Transverse colon (tissue), 4 donors: ENCODE measurements at regions not wholly inside any gene's neighbourhood (a gene's known extent, or its start where the extent isn't known, plus 50 kb on each side); places are given as distances from the start of the nearest gene placed in this dataset.

Source experiments
- DNase-seq: peaks from one replicate; pipeline ENCODE4 v3.0.0-alpha.2; 2019
- H3K27ac ChIP-seq, 4 donors: fragments of 200-600 bp; sonication (generic); 2 replicates each; pipeline ENCODE4 v1.5.1; 2016 to 2018; ENCODE audit warnings: inconsistent platforms in 4 of 4
- H3K27me3 ChIP-seq: fragments of 200-600 bp; sonication (generic); 2 replicates; pipeline ENCODE4 v1.5.1; 2017; ENCODE audit warnings: inconsistent platforms
- H3K36me3 ChIP-seq, 4 donors: fragments of 200-600 bp; sonication (generic); 2 replicates each; pipeline ENCODE4 v1.5.1; 2017 to 2019; ENCODE audit warnings: inconsistent platforms in 4 of 4
- H3K4me1 ChIP-seq, 4 donors: fragments of 200-600 bp; sonication (generic); 2 replicates each; pipeline ENCODE4 v1.5.1; 2017 to 2020; ENCODE audit warnings: inconsistent platforms in 4 of 4
- H3K4me3 ChIP-seq, 4 donors: fragments of 200-600 bp; sonication (generic); 1 replicate in 1 of 4; 2 replicates in 3 of 4; pipeline versions ENCODE4 v1.5.1 to v1.6.1; 2017 to 2019; ENCODE audit warnings: inconsistent platforms in 4 of 4
- H3K9me3 ChIP-seq, 2 donors: fragments of 200-600 bp; sonication (generic); 2 replicates each; pipeline ENCODE4 v1.5.1; 2017 to 2019; ENCODE audit warnings: inconsistent platforms in 2 of 2
- CTCF ChIP-seq, 5 experiments: fragments of 200-600 bp in 3 of 5; fragments of 450-650 bp in 2 of 5; sonication (generic) in 3 of 5; IDR thresholded peaks; 1 replicate in 2 of 5; 2 replicates in 3 of 5; pipeline ENCODE4 v1.5.1; 2016 to 2017; ENCODE audit warnings: antibody characterized with exemption in 5 of 5, inconsistent platforms in 3 of 5, mild to moderate bottlenecking in 2 of 5, moderate library complexity in 1 of 5
- EP300 ChIP-seq: sonication (generic); formaldehyde crosslinking; IDR thresholded peaks from one replicate; pipeline ENCODE4 v1.6.1; 2017; ENCODE audit warnings: antibody characterized with exemption, low read depth
- POLR2A ChIP-seq: fragments of 450-650 bp; IDR thresholded peaks from one replicate; pipeline ENCODE4 v1.6.1; 2016; ENCODE audit warnings: antibody characterized with exemption, mild to moderate bottlenecking, moderate library complexity
- POLR2AphosphoS5 ChIP-seq, 3 donors: sonication (generic); formaldehyde crosslinking; IDR thresholded peaks; one replicate each; pipeline ENCODE4 v1.6.1; 2016; ENCODE audit warnings: antibody characterized with exemption in 3 of 3
- WGBS, 2 donors: methylation state at CpG; one replicate each; pipeline ENCODE4 v1.1.5; 2018; ENCODE audit warnings: low coverage in 1 of 2; 5-methylcytosine and 5-hydroxymethylcytosine counted together
- in situ Hi-C, 4 donors: fragments of 200-750 bp; cut with MboI; loops; one replicate each; pipeline versions ENCODE4 v1.15.0 to v1.15.1; 2017; ENCODE audit warnings: low sequenced_read_pairs in 3 of 4, low pct_ligation_motif_present in 1 of 4, low pct_unique_long_range_greater_than_20kb in 1 of 4
- intact Hi-C: fragments of 100-400 bp; cut with DNase I; formaldehyde crosslinking; loops from one replicate; pipeline ENCODE4 v1.15.1; 2023; ENCODE audit warnings: low total_unique reads

- Histone ChIP-seq H3K9me3 (no peaks in the 10 kb centered on the region), H3K36me3 (no peaks in the 10 kb centered on the region), H3K27ac (no peak overlapping the region), H3K4me1 (peaks cover 0 to 9% (median 0%) of the 10 kb centered on the region in 4 donors), H3K4me3 (no peak overlapping the region), H3K27me3 (no peaks in the 10 kb centered on the region)
- DNase-seq, result no peak
- WGBS, 2 donors, result 50 to 73% methylated on average over 1 of the region's 1 CpG
- TF ChIP-seq POLR2AphosphoS5 (IDR thresholded peaks at IDR 0.05) (no peak), POLR2A (no peak), CTCF (IDR thresholded peaks at IDR 0.05) (no peak), EP300 (no peak)
- in situ Hi-C loops, result no loop called here
- intact Hi-C loops, result no loop called here
Measured at GRCh38 chr2:144268036-144268678, 251.8 kb downstream of the ZEB2 start.

GRCh38 chr2:144267239-144267638, 252.7 kb downstream of the ZEB2 start:
- Histone ChIP-seq H3K9me3 (no peaks in the 10 kb centered on the region), H3K27ac (no peak overlapping the region), H3K4me1 (peaks cover 0 to 9% (median 0%) of the 10 kb centered on the region in 4 donors), H3K36me3 (no peaks in the 10 kb centered on the region), H3K4me3 (no peak overlapping the region), H3K27me3 (no peaks in the 10 kb centered on the region)
- no peak for DNase-seq
- 63 to 70% methylated on average over 1 to 2 of the region's 2 CpGs for WGBS, 2 donors
- intact Hi-C loops, result no loop called here
- TF ChIP-seq POLR2AphosphoS5 (IDR thresholded peaks at IDR 0.05) (no peak), POLR2A (no peak), CTCF (IDR thresholded peaks at IDR 0.05) (no peak), EP300 (no peak)
- in situ Hi-C loops, result no loop called here

- Histone ChIP-seq H3K9me3 (no peaks in the 10 kb centered on the region), H3K4me3 (no peak overlapping the region), H3K36me3 (no peaks in the 10 kb centered on the region), H3K4me1 (no peaks in the 10 kb centered on the region), H3K27ac (no peak overlapping the region), H3K27me3 (no peaks in the 10 kb centered on the region)
- in situ Hi-C loops, result no loop called here
- no peak for DNase-seq
- no peak for TF ChIP-seq EP300
- 94 to 100% methylated on average over 3 of the region's 3 CpGs for WGBS, 2 donors
- intact Hi-C loops, result no loop called here
Measured at GRCh38 chr2:144265654-144266053, 254.3 kb downstream of the ZEB2 start.

GRCh38 chr2:144261966-144262365, 258.0 kb downstream of the ZEB2 start:
- H3K4me1 ChIP-seq, result no peaks in the 10 kb centered on the region
- WGBS, 2 donors, result 88 to 89% methylated on average over 1 to 2 of the region's 2 CpGs
- H3K36me3 ChIP-seq, result no peaks in the 10 kb centered on the region
- H3K4me3 ChIP-seq, result no peak overlapping the region
- intact Hi-C loops (no loop called here), in situ Hi-C loops (no loop called here)
- H3K9me3 ChIP-seq, result peaks cover 8 to 11% of the 10 kb centered on the region in 2 donors
- no peak for DNase-seq
- TF ChIP-seq POLR2A, result no peak
- no peak for TF ChIP-seq CTCF (IDR thresholded peaks at IDR 0.05)
- TF ChIP-seq EP300, result no peak
- no peak for TF ChIP-seq POLR2AphosphoS5 (IDR thresholded peaks at IDR 0.05)
- H3K27me3 ChIP-seq, result no peaks in the 10 kb centered on the region
- no peak overlapping the region for H3K27ac ChIP-seq

- Histone ChIP-seq H3K27me3 (no peaks in the 10 kb centered on the region), H3K36me3 (no peaks in the 10 kb centered on the region), H3K27ac (no peak overlapping the region), H3K4me3 (no peak overlapping the region), H3K4me1 (peaks cover 0 to 2% (median 0%) of the 10 kb centered on the region in 4 donors), H3K9me3 (peaks cover 8 to 11% of the 10 kb centered on the region in 2 donors)
- intact Hi-C loops, result no loop called here
- WGBS, 2 donors, result 60 to 73% methylated on average over 1 to 2 of the region's 2 CpGs
- TF ChIP-seq CTCF (IDR thresholded peaks at IDR 0.05) (no peak), POLR2AphosphoS5 (IDR thresholded peaks at IDR 0.05) (no peak), EP300 (no peak), POLR2A (no peak)
- no peak for DNase-seq
- in situ Hi-C loops, result no loop called here
Measured at GRCh38 chr2:144261336-144261735, 258.6 kb downstream of the ZEB2 start.
